Putamen (tissue), 1 donor: ENCODE measurements at regions not wholly inside any gene's neighbourhood (a gene's known extent, or its start where the extent isn't known, plus 50 kb on each side); places are given as distances from the start of the nearest gene placed in this dataset.
"Not testable (repeated sequence)": the region's sequence is repeated elsewhere in the genome, so short reads cannot be mapped to it uniquely, and the experiment has no call there.

Experiments used
- DNase-seq: peaks from one replicate; pipeline ENCODE4 v3.0.0-alpha.2; 2016; ENCODE audit warnings: low spot score

DNA sequence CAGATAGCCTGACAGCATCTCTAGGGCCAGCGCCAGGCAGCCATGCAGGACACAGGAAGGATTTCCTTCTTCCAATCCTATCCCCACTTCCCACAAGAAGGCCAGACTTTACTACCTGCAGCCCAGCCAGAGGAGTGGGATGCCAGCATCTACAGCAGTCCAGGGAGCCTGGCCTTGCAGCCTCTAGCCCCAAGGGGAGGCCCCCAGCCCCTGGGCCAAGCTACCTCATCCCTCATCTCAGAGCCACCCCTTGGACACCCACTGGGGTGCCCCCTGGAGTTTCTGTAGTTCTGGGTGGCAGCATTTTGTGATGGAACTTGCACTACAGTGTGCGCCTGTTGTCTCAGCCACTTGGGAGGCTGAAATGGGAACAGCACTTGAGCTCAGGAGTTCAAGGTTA, 170.8 kb upstream of the PODXL start:
- DNase-seq, result no peak

GRCh38 chr7:131726686-131727085, 170.3 kb upstream of the PODXL start:
- DNase-seq, result no peak

DNA sequence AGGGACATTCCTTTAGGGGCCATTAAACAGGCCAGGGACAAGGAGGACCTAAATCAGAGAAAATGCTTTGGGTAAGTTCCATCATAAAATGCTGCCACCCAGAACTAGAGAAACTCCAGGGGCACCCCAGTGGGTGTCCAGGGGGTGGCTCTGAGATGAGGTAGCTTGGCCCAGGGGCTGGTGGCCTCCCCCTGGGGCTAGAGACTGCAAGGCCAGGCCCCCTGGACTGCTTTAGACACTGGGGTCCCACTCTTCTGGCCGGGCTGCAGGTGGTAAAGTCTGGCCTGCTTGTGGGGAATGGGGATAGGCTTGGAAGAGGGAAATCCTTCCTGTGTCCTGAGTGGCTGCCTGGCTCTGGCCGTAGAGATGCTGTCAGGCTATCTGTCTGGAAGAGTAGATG, 169.6 kb upstream of the PODXL start:
- no peak for DNase-seq

DNA sequence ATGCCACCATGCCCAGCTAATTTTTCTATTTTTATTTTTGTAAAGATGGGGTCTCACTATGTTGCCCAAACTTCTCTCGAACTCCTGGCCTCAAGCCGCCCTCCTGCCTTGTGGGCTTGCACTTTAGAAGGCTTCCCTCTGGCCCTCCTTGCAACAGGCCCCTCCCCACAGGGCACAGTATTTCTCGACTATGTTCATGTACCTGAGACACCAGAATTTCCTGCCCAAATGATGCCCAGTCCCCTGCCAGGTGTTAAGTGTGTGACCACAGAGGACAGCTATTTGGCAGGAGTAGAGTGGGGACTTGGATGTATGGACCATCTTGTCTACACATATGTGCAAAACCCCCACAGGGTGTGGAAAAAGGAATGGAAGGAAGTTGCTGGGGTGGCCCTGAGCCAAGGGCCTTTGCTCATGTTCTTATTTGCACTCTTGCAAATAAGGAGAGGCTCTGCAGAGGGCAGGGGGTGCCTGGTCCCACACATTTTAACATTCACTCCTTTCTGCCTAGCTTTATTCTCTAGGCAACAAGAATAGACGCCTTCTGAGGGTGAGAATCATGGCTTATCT, 168.4 kb upstream of the PODXL start:
- no peak for DNase-seq

GRCh38 chr7:131723926-131724325, 167.5 kb upstream of the PODXL start:
- DNase-seq, result no peak

GRCh38 chr7:131722371-131722770, 165.9 kb upstream of the PODXL start:
- DNase-seq, result no peak

DNA sequence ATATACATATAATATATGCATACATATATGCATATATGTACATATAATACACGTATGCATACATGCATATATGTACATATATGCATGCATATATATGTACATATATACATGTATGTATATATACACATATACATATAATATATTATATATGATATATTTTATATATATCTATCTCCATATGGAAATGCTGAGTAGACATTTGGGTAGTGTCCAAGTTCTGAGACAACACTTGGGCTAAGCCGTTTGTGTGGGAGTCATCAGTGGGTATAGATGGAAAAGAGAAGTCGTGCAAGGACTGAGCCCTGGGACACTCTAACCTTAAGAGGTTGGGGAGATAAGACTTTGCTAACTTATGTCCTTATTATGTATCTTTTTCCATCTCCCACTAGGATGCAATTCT, 165.2 kb upstream of the PODXL start:
- DNase-seq, result no peak

DNA sequence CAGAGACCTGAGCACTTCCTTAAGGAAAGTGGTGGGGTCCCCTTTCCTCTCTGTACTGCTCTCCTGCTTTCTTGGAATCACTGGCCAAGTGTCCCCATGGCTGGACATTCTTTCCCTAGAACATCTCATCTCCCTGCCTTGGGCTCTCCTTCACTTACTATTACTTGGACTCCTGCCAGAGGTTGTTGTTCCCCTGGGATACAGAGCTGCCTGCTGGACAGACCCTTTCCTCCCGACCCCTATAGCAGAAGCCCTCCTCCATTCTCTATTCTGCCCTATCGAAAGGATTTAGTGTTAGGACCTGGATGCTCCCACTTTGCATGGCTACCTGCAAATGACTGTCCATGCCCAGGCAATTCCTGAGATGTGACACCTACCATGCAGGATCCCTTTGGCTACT, 164.3 kb upstream of the PODXL start:
- no peak for DNase-seq

GRCh38 chr7:131717181-131717580, 160.8 kb upstream of the PODXL start:
- DNase-seq, result no peak

DNA sequence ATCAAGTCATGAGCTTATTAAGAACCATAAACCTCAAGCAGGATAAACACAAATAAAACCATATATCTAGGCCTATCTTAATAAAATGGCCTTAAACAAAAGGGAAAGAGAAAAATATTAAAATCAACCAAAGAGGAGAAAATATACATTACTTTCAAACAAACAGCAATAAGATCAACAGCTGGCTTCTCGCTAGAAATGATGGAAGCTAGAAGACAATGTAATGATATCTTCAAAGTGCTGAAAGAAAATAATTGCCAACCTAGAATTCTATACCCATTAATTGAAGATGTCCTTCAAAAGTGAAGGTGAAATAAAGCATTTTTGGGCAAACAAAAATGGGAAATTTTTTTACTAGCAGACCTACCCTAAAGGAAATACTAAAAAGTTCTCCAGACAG, 142.9 kb upstream of the PODXL start:
- no peak for DNase-seq

DNA sequence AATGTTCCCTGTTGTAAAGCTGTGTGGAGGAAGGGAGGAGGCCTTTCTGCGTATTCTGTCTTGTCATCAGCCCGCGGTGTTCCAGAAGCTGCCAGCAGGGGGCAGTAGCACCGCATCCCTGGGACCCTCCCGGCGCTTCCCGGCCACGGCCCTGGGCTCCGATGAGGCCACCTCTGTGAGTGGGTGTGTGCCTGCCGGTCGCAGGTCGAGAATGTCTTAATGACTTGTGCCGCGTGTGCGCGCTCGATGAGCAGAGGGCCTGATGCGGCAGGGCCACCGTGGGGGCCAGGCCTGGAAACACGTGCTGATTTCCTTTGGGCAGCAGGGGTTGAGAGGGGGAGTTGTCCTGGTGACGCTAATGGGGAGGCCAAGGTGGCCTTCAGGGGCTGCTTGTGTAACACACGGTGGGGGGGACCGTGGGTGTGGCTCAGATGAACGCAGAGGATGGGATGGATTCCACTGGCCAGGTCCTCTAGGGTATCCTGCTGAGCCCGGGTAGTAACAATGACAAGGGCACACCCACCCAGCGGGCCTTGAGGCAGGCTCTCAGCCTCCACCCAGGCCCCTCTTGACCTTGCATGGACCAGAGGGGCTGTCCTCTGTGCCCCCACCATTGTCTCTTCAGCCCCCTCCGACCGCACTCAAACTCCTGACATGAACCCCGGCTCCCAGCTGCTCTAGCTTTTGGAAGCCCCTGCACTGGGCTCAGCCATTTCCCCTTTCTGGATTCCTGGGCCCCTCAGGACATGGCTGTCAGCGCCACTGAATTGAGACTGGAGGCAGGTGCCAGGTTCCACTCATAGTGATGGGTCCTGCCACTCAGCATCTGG, 135.9 kb upstream of the PODXL start:
- peak; percentile 13 for DNase-seq

GRCh38 chr7:131691454-131692130, 135.2 kb upstream of the PODXL start:
- DNase-seq, result no peak

DNA sequence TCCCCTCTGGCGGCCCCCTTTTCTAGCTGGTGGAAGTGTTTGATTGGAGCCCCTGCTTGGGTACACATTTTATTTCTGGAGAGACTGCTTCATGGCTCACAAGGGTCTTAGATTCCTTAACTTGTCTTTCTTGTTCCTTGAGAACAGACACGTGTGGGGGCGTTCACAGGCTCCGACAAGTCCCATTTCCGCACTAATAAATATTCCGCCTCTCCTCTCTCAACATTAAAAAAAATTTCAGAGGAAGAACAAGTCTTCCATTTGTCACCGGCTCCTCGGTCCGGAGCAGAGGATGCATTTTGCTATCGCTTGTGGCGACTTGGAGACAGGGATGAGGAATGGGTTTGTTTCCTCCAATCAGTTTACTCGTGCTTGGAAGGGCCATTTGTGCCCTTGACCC, 134.0 kb upstream of the PODXL start:
- no peak for DNase-seq

GRCh38 chr7:131689662-131690234, 133.3 kb upstream of the PODXL start:
- no peak for DNase-seq

- peak; percentile 69 for DNase-seq
These were observed 132.6 kb upstream of the PODXL start for GRCh38 chr7:131688738-131689661.

DNA sequence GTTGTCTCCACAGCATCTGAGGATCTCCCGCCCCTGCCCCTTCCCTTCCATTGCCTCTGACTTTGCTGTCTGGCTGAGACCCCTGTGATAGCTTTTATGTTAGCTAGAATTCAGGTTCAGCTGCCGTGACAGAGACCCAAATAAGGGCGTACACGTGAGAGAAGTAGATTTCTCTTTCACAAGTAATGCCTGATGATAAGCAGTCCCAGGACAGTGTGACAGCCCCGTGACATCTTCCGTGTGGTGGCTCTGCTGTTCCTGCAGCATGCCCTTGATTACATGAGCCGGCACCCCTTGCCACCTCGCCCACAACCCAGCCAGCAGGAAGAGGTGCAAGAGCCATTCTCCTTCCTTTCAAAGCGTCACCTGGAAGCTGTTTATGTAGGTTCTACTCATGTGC, 130.9 kb upstream of the PODXL start:
- no peak for DNase-seq

DNA sequence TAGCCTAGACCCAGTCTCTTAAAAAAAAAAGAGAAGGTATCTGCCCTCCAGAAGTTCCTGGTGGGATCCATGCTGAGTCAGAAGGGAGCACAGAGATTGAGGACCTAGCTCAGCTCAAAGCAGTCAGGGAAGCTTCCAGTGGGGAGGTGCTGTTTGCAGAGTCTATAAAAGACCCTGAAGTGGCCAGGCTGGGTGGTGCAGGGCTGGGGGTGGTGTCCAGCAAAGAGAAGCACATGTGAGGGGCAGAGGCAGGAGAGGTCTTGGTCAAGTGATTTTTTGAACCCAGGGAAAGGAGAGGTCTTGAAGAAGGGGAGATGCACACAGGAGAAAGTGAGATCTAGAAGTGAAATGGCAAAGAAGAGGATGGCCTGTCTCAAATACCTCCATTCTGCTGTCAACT, 130.4 kb upstream of the PODXL start:
- no peak for DNase-seq

GRCh38 chr7:131683536-131684125, 127.2 kb upstream of the PODXL start:
- DNase-seq, result no peak

DNA sequence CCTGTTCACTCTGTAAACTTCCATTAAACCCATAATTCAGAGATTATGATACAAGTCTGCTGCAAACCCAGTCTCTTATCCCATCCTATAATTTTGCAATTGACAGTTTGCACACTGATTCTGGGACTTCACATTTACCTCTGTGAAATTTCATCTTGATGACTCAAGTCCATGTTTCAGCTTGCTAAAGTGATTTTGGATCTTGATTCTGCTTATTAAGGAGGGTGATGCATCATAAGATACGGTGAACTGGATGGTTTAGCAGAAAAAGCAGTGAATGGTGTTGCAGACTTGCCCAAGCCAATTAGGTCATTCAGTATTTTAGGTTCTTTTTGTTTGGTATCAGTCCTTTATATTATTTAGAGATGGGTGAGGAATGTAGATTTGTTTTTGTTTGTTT, 125.5 kb upstream of the PODXL start:
- no peak for DNase-seq

GRCh38 chr7:131679071-131679470, 122.6 kb upstream of the PODXL start:
- DNase-seq, result not testable (repeated sequence)

DNA sequence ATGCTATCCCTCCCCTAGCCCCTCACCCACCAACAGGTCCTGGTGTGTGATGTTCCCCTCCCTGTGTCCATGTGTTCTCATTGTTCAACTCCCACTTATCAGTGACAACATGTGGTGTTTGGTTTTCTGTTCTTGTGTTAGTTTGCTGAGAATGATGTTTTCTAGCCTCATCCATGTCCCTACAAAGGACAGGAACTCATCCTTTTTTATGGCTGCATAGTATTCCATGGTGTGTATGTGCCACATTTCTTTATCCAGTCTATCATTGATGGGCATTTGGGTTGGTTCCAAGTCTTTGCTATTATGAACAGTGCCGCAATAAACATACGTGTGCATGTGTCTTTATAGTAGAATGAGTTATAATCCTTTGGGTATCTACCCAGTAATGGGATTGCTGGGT, 120.4 kb upstream of the PODXL start:
- DNase-seq, result not testable (repeated sequence)
